NCI-H2107 treated with DMSO at 0.1 percent for 48 hours (cell line): ENCODE measurements at regions not wholly inside any gene's neighbourhood (a gene's known extent, or its start where the extent isn't known, plus 50 kb on each side); places are given as distances from the start of the nearest gene placed in this dataset.
"Not testable (repeated sequence)": the region's sequence is repeated elsewhere in the genome, so short reads cannot be mapped to it uniquely, and the experiment has no call there.

Source experiments
- DNase-seq: peaks from one replicate; lab custom pipeline; 2025; ENCODE audit not compliant: unreplicated experiment; lab: John Stamatoyannopoulos, UW

DNA sequence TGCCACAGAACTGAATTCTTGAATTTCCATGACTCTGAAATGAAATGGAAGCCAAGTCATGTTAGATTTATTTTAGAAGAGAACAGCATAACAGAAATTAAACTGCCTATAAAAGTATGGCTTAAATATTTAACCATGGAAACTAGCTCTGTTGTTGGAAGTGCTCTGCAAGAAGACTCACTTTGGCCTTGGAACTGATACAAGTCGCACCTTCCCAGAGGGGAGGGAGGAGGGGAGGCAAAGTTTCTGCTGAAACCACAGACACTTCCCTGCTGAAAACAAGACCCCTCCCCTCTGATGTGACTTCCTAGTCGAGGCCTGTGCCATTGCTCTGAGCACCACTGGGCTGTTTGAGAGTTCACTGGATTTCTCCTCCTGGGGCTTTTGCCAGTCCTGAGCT, 72.1 kb downstream of the OR13A1 start:
- no peak for DNase-seq

DNA sequence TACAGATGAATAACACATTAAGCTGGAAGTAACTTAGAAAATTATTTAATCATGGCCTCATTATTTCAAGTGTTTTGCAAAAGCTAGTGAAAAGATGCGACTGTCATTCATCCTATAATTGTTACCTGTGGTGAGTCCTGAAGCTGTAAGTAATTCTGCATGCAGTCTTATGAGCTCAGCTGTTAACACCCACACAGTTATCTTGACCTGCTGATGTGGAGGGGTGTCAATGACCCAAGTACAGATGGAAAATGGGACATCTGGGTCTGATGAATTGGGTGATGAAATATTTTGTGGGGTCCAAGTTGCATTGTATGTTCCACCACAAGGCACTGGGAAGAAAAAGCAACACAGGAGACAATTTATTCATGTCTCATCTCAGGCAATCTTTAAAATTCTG, 68.9 kb downstream of the OR13A1 start:
- DNase-seq = no peak

DNA sequence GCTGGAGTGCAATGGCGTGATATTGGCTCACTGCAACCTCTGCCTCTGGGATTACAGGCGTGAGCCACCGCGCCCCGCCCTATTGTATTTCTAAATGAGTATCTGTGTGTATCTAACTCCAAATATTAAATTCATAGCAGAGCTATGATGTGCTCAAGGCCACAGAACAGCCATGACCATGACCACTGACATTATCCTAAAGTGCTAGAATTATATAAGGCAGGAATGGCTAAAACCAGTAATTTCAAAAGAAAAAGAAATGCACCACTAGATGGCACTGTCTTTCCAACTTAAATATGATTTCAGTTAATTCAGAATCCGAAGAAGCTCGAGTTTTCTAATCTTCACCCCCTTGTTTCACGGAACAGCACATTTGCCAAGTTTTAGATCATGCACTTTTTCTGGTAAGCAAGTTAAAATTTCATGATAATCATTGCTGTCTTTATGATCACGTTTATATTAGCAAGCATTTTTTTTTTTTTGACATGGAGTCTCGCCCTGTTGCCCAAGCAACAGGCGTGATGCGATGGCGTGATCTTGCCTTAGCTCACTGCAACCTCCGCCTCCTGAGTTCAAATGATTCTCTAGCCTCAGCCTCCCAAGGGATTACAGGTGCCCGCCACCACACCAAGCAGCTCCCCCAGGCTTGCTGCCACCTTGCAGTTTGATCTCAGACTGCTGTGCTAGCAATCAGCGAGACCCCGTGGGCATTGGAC, 65.3 kb downstream of the OR13A1 start:
- no peak for DNase-seq

DNA sequence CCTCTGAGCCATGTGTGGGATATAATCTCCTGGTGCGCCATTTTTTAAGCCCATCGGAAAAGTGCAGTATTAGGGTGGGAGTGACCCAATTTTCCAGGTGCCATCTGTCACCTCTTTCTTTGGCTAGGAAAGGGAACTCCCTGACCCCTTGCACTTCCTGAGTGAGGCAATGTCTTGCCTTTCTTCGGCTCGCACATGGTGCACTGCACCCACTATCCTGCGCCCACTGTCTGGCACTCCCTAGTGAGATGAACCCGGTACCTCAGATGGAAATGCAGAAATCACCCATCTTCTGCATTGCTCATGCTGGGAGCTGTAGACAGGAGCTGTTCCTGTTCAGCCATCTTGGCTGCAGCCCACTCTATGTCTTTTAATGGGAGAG, 64.7 kb downstream of the OR13A1 start:
- not testable (repeated sequence) for DNase-seq
